Epithelial cell of prostate (primary cell): ENCODE measurements at regions not wholly inside any gene's neighbourhood (a gene's known extent, or its start where the extent isn't known, plus 50 kb on each side); places are given as distances from the start of the nearest gene placed in this dataset.

Source experiments
- DNase-seq: peaks from one replicate; pipeline ENCODE4 v3.0.0-alpha.2; 2011; ENCODE audit warnings: low read depth, low spot score
- H3K27ac ChIP-seq: fragments of 450-650 bp; 2 replicates; pipeline ENCODE4 v1.5.1; 2017; ENCODE audit warnings: mild to moderate bottlenecking

GRCh38 chr5:112687306-112687705 is 50.4 kb upstream of the APC start:
- H3K27ac ChIP-seq = no peak overlapping the region
- no peak for DNase-seq
